Neural progenitor cell (in vitro differentiated cells): ENCODE measurements at regions not wholly inside any gene's neighbourhood (a gene's known extent, or its start where the extent isn't known, plus 50 kb on each side); places are given as distances from the start of the nearest gene placed in this dataset.

ENCODE experiments used
- EZH2 ChIP-seq: fragments of 200-600 bp; sonication (generic); IDR thresholded peaks from 2 replicates; pipeline ENCODE4 v1.6.1; 2017; ENCODE audit warnings: antibody characterized with exemption, mild to moderate bottlenecking, moderate library complexity
- TF ChIP-seq, protein P1 (sequence below): fragments of 200-600 bp; sonication (generic); IDR thresholded peaks from 2 replicates; pipeline ENCODE4 v1.5.1; 2017; ENCODE audit warnings: antibody characterized with exemption, mild to moderate bottlenecking

DNA sequence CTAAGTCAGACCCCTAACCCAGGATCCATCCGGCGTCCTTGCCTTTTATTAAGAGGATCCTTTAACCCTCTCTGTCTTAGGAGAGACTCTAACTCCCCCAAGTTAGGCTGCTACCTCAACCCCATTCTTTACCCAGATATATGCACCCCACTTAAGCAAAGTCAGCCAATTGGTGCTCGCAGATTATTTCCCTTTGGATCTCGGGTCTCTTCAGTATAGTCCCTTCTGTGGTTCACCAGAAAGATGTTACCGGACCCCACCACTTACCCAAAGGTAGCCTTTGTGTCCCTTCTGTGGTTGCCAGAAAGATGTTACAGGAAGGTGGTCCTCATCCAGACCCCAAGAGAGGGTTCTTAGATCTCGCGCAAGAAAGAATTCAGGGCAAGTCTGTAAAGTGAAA lies 212.9 kb upstream of the GRID2 start:
- no peak for TF ChIP-seq EZH2
- TF ChIP-seq, protein P1, sequence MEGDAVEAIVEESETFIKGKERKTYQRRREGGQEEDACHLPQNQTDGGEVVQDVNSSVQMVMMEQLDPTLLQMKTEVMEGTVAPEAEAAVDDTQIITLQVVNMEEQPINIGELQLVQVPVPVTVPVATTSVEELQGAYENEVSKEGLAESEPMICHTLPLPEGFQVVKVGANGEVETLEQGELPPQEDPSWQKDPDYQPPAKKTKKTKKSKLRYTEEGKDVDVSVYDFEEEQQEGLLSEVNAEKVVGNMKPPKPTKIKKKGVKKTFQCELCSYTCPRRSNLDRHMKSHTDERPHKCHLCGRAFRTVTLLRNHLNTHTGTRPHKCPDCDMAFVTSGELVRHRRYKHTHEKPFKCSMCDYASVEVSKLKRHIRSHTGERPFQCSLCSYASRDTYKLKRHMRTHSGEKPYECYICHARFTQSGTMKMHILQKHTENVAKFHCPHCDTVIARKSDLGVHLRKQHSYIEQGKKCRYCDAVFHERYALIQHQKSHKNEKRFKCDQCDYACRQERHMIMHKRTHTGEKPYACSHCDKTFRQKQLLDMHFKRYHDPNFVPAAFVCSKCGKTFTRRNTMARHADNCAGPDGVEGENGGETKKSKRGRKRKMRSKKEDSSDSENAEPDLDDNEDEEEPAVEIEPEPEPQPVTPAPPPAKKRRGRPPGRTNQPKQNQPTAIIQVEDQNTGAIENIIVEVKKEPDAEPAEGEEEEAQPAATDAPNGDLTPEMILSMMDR = no peak
